Transverse colon (tissue), 4 donors: ENCODE measurements at regions not wholly inside any gene's neighbourhood (a gene's known extent, or its start where the extent isn't known, plus 50 kb on each side); places are given as distances from the start of the nearest gene placed in this dataset.

Source experiments
- DNase-seq: peaks from one replicate; pipeline ENCODE4 v3.0.0-alpha.2; 2019
- H3K27ac ChIP-seq, 4 donors: fragments of 200-600 bp; sonication (generic); 2 replicates each; pipeline ENCODE4 v1.5.1; 2016 to 2018; ENCODE audit warnings: inconsistent platforms in 4 of 4
- H3K27me3 ChIP-seq: fragments of 200-600 bp; sonication (generic); 2 replicates; pipeline ENCODE4 v1.5.1; 2017; ENCODE audit warnings: inconsistent platforms
- H3K36me3 ChIP-seq, 4 donors: fragments of 200-600 bp; sonication (generic); 2 replicates each; pipeline ENCODE4 v1.5.1; 2017 to 2019; ENCODE audit warnings: inconsistent platforms in 4 of 4
- H3K4me1 ChIP-seq, 4 donors: fragments of 200-600 bp; sonication (generic); 2 replicates each; pipeline ENCODE4 v1.5.1; 2017 to 2020; ENCODE audit warnings: inconsistent platforms in 4 of 4
- H3K4me3 ChIP-seq, 4 donors: fragments of 200-600 bp; sonication (generic); 1 replicate in 1 of 4; 2 replicates in 3 of 4; pipeline versions ENCODE4 v1.5.1 to v1.6.1; 2017 to 2019; ENCODE audit warnings: inconsistent platforms in 4 of 4
- H3K9me3 ChIP-seq, 2 donors: fragments of 200-600 bp; sonication (generic); 2 replicates each; pipeline ENCODE4 v1.5.1; 2017 to 2019; ENCODE audit warnings: inconsistent platforms in 2 of 2
- CTCF ChIP-seq, 5 experiments: fragments of 200-600 bp in 3 of 5; fragments of 450-650 bp in 2 of 5; sonication (generic) in 3 of 5; IDR thresholded peaks; 1 replicate in 2 of 5; 2 replicates in 3 of 5; pipeline ENCODE4 v1.5.1; 2016 to 2017; ENCODE audit warnings: antibody characterized with exemption in 5 of 5, inconsistent platforms in 3 of 5, mild to moderate bottlenecking in 2 of 5, moderate library complexity in 1 of 5
- EP300 ChIP-seq: sonication (generic); formaldehyde crosslinking; IDR thresholded peaks from one replicate; pipeline ENCODE4 v1.6.1; 2017; ENCODE audit warnings: antibody characterized with exemption, low read depth
- POLR2A ChIP-seq: fragments of 450-650 bp; IDR thresholded peaks from one replicate; pipeline ENCODE4 v1.6.1; 2016; ENCODE audit warnings: antibody characterized with exemption, mild to moderate bottlenecking, moderate library complexity
- POLR2AphosphoS5 ChIP-seq, 3 donors: sonication (generic); formaldehyde crosslinking; IDR thresholded peaks; one replicate each; pipeline ENCODE4 v1.6.1; 2016; ENCODE audit warnings: antibody characterized with exemption in 3 of 3
- WGBS, 2 donors: methylation state at CpG; one replicate each; pipeline ENCODE4 v1.1.5; 2018; ENCODE audit warnings: low coverage in 1 of 2; 5-methylcytosine and 5-hydroxymethylcytosine counted together
- in situ Hi-C, 4 donors: fragments of 200-750 bp; cut with MboI; loops; one replicate each; pipeline versions ENCODE4 v1.15.0 to v1.15.1; 2017; ENCODE audit warnings: low sequenced_read_pairs in 3 of 4, low pct_ligation_motif_present in 1 of 4, low pct_unique_long_range_greater_than_20kb in 1 of 4
- intact Hi-C: fragments of 100-400 bp; cut with DNase I; formaldehyde crosslinking; loops from one replicate; pipeline ENCODE4 v1.15.1; 2023; ENCODE audit warnings: low total_unique reads

GRCh38 chr10:84076540-84077195 lies 62.6 kb upstream of the GHITM start:
- in situ Hi-C loops, result no loop called here
- Histone ChIP-seq H3K27me3 (no peaks in the 10 kb centered on the region), H3K9me3 (no peaks in the 10 kb centered on the region), H3K27ac (peak overlapping the region; percentile 53 to 71 (median 62)), H3K4me3 (no peak overlapping the region), H3K4me1 (peaks cover 0 to 7% (median 3%) of the 10 kb centered on the region in 4 donors), H3K36me3 (no peaks in the 10 kb centered on the region)
- 59 to 86% methylated on average over 2 to 4 of the region's 4 CpGs for WGBS, 2 donors
- intact Hi-C loops, result no loop called here
- TF ChIP-seq EP300 (no peak), POLR2AphosphoS5 (IDR thresholded peaks at IDR 0.05) (no peak), POLR2A (no peak), CTCF (IDR thresholded peaks at IDR 0.05) (peak in 3 of 5 experiments; percentile 7 to 14 (median 10))
- no peak for DNase-seq

- no peaks in the 10 kb centered on the region for H3K27me3 ChIP-seq
- H3K36me3 ChIP-seq, result no peaks in the 10 kb centered on the region
- no peak overlapping the region for H3K4me3 ChIP-seq
- H3K27ac ChIP-seq, result no peak overlapping the region
- 88 to 98% methylated on average over 1 to 2 of the region's 2 CpGs for WGBS, 2 donors
- intact Hi-C loops (no loop called here), in situ Hi-C loops (no loop called here)
- H3K4me1 ChIP-seq, result peaks cover 0 to 7% (median 3%) of the 10 kb centered on the region in 4 donors
- H3K9me3 ChIP-seq, result no peaks in the 10 kb centered on the region
- TF ChIP-seq POLR2A, result no peak
- no peak for TF ChIP-seq POLR2AphosphoS5 (IDR thresholded peaks at IDR 0.05)
- TF ChIP-seq CTCF (IDR thresholded peaks at IDR 0.05), result no peak
- no peak for TF ChIP-seq EP300
- no peak for DNase-seq
Measured at GRCh38 chr10:84077768-84078167, 61.5 kb upstream of the GHITM start.

- intact Hi-C loops, result no loop called here
- H3K27me3 ChIP-seq, result no peaks in the 10 kb centered on the region
- in situ Hi-C loops, result no loop called here
- H3K36me3 ChIP-seq, result no peaks in the 10 kb centered on the region
- H3K27ac ChIP-seq, result no peak overlapping the region
- no peak for DNase-seq
- no peaks in the 10 kb centered on the region for H3K9me3 ChIP-seq
- H3K4me1 ChIP-seq, result peaks cover 0 to 7% (median 3%) of the 10 kb centered on the region in 4 donors
- H3K4me3 ChIP-seq, result no peak overlapping the region
- TF ChIP-seq EP300 (no peak), CTCF (IDR thresholded peaks at IDR 0.05) (no peak), POLR2A (no peak), POLR2AphosphoS5 (IDR thresholded peaks at IDR 0.05) (no peak)
Measured at GRCh38 chr10:84078771-84079170, 60.5 kb upstream of the GHITM start.

- Histone ChIP-seq H3K4me1 (no peaks in the 10 kb centered on the region), H3K9me3 (peaks cover 0 to 4% of the 10 kb centered on the region in 2 donors), H3K4me3 (no peak overlapping the region), H3K27me3 (no peaks in the 10 kb centered on the region), H3K36me3 (no peaks in the 10 kb centered on the region), H3K27ac (no peak overlapping the region)
- in situ Hi-C loops (no loop called here), intact Hi-C loops (no loop called here)
- no peak for TF ChIP-seq POLR2AphosphoS5 (IDR thresholded peaks at IDR 0.05)
- TF ChIP-seq POLR2A, result no peak
- no peak for TF ChIP-seq CTCF (IDR thresholded peaks at IDR 0.05)
- TF ChIP-seq EP300, result no peak
- DNase-seq, result no peak
- WGBS, 2 donors, result 69 to 74% methylated on average over 3 of the region's 3 CpGs
Measured at GRCh38 chr10:84084342-84084741, 55.0 kb upstream of the GHITM start.
